A549 (cell line): ENCODE measurements at regions not wholly inside any gene's neighbourhood (a gene's known extent, or its start where the extent isn't known, plus 50 kb on each side); places are given as distances from the start of the nearest gene placed in this dataset.

ENCODE experiments used
- ATAC-seq, 2 experiments: fragments of 200-7000 bp in 1 of 2; fragments of >200 bp in 1 of 2; cut with Nextera tagmentation in 1 of 2; cut with Tn5 transposase in 1 of 2; 3 replicates each; pipeline versions ENCODE4 v1.8.0 to v1.9.1; 2018 to 2020; ENCODE audit warnings: mild to moderate bottlenecking in 1 of 2, moderate library complexity in 1 of 2
- CTCF ChIA-PET: fragments of 300-600 bp; sonication (Branson Sonifier 250); formaldehyde crosslinking; extraction: SDS; loops from one replicate; lab custom pipeline; 2021; ENCODE audit warnings: antibody characterized with exemption, inconsistent platforms; lab: Yijun Ruan, JAX
- POLR2A ChIA-PET: fragments of 350-600 bp; formaldehyde crosslinking; extraction: SDS; loops from one replicate; lab custom pipeline; 2021; ENCODE audit warnings: antibody characterized with exemption, inconsistent platforms; lab: Yijun Ruan, JAX
- DNase-seq, 2 experiments: peaks; one replicate each; pipeline versions ENCODE4 v3.0.0 to v3.0.0-alpha.2; 2011 to 2016; ENCODE audit warnings: low read depth in 1 of 2, low spot score in 1 of 2
- FAIRE-seq: peaks from 2 replicates; lab custom pipeline; 2011; peaks lifted over from hg19 to GRCh38; lab: Jason Lieb, UNC
- H3K27ac ChIP-seq, 2 experiments: fragments of >200 bp; sonication (Bioruptor Twin); formaldehyde crosslinking; 3 replicates each; pipeline ENCODE4 v1.5.1; 2016 to 2017
- H3K4me1 ChIP-seq: fragments of >200 bp; sonication (Bioruptor Twin); formaldehyde crosslinking; 3 replicates; pipeline ENCODE4 v1.6.1; 2016
- H3K4me2 ChIP-seq: fragments of >200 bp; sonication (Bioruptor Twin); formaldehyde crosslinking; 3 replicates; pipeline ENCODE4 v1.6.1; 2016
- H3K4me3 ChIP-seq: fragments of >200 bp; sonication (Bioruptor Twin); formaldehyde crosslinking; 3 replicates; pipeline ENCODE4 v1.5.1; 2016
- H3K9me3 ChIP-seq: fragments of >200 bp; sonication (Bioruptor Twin); formaldehyde crosslinking; 3 replicates; pipeline ENCODE4 v1.6.1; 2016
- CEBPB ChIP-seq, 2 experiments: fragments of >200 bp in 1 of 2; sonication (Bioruptor Twin) in 1 of 2; formaldehyde crosslinking in 1 of 2; IDR thresholded peaks; 2 replicates each; pipeline ENCODE4 v1.6.1; 2012 to 2016
- EHMT2 ChIP-seq: fragments of 200-600 bp; sonication (generic); IDR thresholded peaks from 2 replicates; pipeline ENCODE4 v1.6.1; 2016; ENCODE audit warnings: antibody characterized with exemption, low read depth, mild to moderate bottlenecking, moderate library complexity
- EP300 ChIP-seq, 2 experiments: fragments of >200 bp; sonication (Bioruptor Twin); formaldehyde crosslinking; IDR thresholded peaks; 2 replicates in 1 of 2; 3 replicates in 1 of 2; pipeline ENCODE4 v1.6.1; 2016 to 2017
- FOSL2 ChIP-seq, 2 experiments: fragments of 450-650 bp in 1 of 2; fragments of >200 bp in 1 of 2; sonication (Bioruptor Twin) in 1 of 2; formaldehyde crosslinking; IDR thresholded peaks; 2 replicates each; pipeline versions ENCODE4 v1.5.0 to v1.6.1; 2016 to 2020; ENCODE audit warnings: mild to moderate bottlenecking in 1 of 2, moderate library complexity in 1 of 2
- GATA3 ChIP-seq: IDR thresholded peaks from 2 replicates; pipeline ENCODE4 v1.6.1; 2012; ENCODE audit warnings: borderline replicate concordance
- HDAC2 ChIP-seq: fragments of 200-600 bp; sonication (generic); IDR thresholded peaks from 2 replicates; pipeline ENCODE4 v1.6.1; 2016
- HMGXB4 ChIP-seq: fragments of 250-450 bp; sonication (Bioruptor Pico); IDR thresholded peaks from 2 replicates; pipeline ENCODE4 v1.5.0; 2021; ENCODE audit warnings: mild to moderate bottlenecking, moderate library complexity, borderline replicate concordance
- JUN ChIP-seq, 2 experiments: fragments of >200 bp; sonication (Bioruptor Twin); formaldehyde crosslinking; IDR thresholded peaks; 2 replicates in 1 of 2; 3 replicates in 1 of 2; pipeline ENCODE4 v1.6.1; 2016 to 2017
- JUNB ChIP-seq: fragments of >200 bp; sonication (Bioruptor Twin); formaldehyde crosslinking; IDR thresholded peaks from 2 replicates; pipeline ENCODE4 v1.6.1; 2016
- MAFK ChIP-seq: fragments of 450-650 bp; IDR thresholded peaks from 2 replicates; pipeline ENCODE4 v1.6.1; 2014; ENCODE audit not compliant: partially characterized antibody
- MAZ ChIP-seq: fragments of 150-350 bp; IDR thresholded peaks from 2 replicates; pipeline ENCODE4 v1.6.1; 2014; ENCODE audit warnings: antibody characterized with exemption, low read depth, low read length, borderline replicate concordance
- POLR2AphosphoS2 ChIP-seq: conservative IDR thresholded peaks from 2 replicates; pipeline ENCODE4 v1.6.1; 2012; ENCODE audit warnings: low read length, improper control_type of control experiment, inconsistent platforms
- RCOR1 ChIP-seq: fragments of 150-350 bp; IDR thresholded peaks from 2 replicates; pipeline ENCODE4 v1.6.1; 2014; ENCODE audit warnings: antibody characterized with exemption, low read length, low read depth
- REST ChIP-seq: fragments of 200-600 bp; sonication (generic); IDR thresholded peaks from 2 replicates; pipeline ENCODE4 v1.6.1; 2016; ENCODE audit warnings: antibody characterized with exemption, mild to moderate bottlenecking, moderate library complexity
- RFX5 ChIP-seq: fragments of 450-650 bp; IDR thresholded peaks from 2 replicates; pipeline ENCODE4 v1.7.1; 2014; ENCODE audit warnings: antibody characterized with exemption, mild to moderate bottlenecking, moderate library complexity
- SMC3 ChIP-seq: fragments of >200 bp; sonication (Bioruptor Twin); formaldehyde crosslinking; IDR thresholded peaks from 3 replicates; pipeline ENCODE4 v1.6.1; 2018; ENCODE audit warnings: inconsistent platforms
- TFCP2L1 ChIP-seq: fragments of 250-450 bp; sonication (Bioruptor Pico); IDR thresholded peaks from 2 replicates; pipeline ENCODE4 v1.5.0; 2021; ENCODE audit warnings: mild to moderate bottlenecking
- USF2 ChIP-seq: fragments of 450-650 bp; IDR thresholded peaks from 2 replicates; pipeline ENCODE4 v1.6.1; 2014; ENCODE audit warnings: antibody characterized with exemption
- WGBS: methylation state at CpG from one replicate; pipeline ENCODE4 v1.1.6; 2017; ENCODE audit errors: missing lambda C conversion rate; 5-methylcytosine and 5-hydroxymethylcytosine counted together

- 6% methylated on average over 3 of the region's 3 CpGs for WGBS
- POLR2A ChIA-PET: interaction anchor here (0.6 kb wide), 1 partner anchor 23 kb away, joined by 4 read pairs; no protein-coding TSS in a partner anchor
- ATAC-seq (peak; percentile 98 to 99), FAIRE-seq (no peak), DNase-seq (peak; percentile 25 to 60)
- peak overlapping the region; percentile 68 to 83 for H3K27ac ChIP-seq
- CTCF ChIA-PET: no interaction called here
- TF ChIP-seq HMGXB4 (CRISPR knock-in tag) (no peak), SMC3 (no peak), RCOR1 (no peak), FOSL2 (IDR thresholded peaks at IDR 0.05) (peak; percentile 54), FOSL2 (CRISPR knock-in tag; IDR thresholded peaks at IDR 0.05) (peak; percentile 69), GATA3 (peak; percentile 88), MAZ (no peak)
- H3K4me2 ChIP-seq: peak overlapping the region; percentile 57
- no peak overlapping the region for H3K4me3 ChIP-seq
- H3K9me3 ChIP-seq: 0 out of 3 replicates have a peak, but pooled peaks cover 2% of the 10 kb centered on the region
- H3K4me1 ChIP-seq: peaks cover 22% of the 10 kb centered on the region
Measured at GRCh38 chr3:87855616-87856015, 203.2 kb downstream of the CGGBP1 start.

GRCh38 chr3:87855211-87855610, 203.6 kb downstream of the CGGBP1 start:
- Histone ChIP-seq H3K4me3 (no peak overlapping the region), H3K9me3 (0 out of 3 replicates have a peak, but pooled peaks cover 2% of the 10 kb centered on the region), H3K27ac (peak overlapping the region; percentile 68 to 83), H3K4me1 (peaks cover 22% of the 10 kb centered on the region), H3K4me2 (peak overlapping the region; percentile 57)
- WGBS: 32% methylated on average over 1 of the region's 1 CpG
- POLR2A ChIA-PET: interaction anchor here (0.6 kb wide), 1 partner anchor 23 kb away, joined by 4 read pairs; no protein-coding TSS in a partner anchor
- CTCF ChIA-PET: no interaction called here
- ATAC-seq (peak; percentile 51 to 69; a peak in 4 of 6 replicates), FAIRE-seq (peak; percentile 13), DNase-seq (no peak)
- TF ChIP-seq GATA3 (no peak), RFX5 (no peak), MAFK (no peak), JUN (IDR thresholded peaks at IDR 0.05) (no peak), POLR2AphosphoS2 (no peak), USF2 (no peak), EHMT2 (no peak), RCOR1 (no peak), TFCP2L1 (CRISPR knock-in tag) (no peak), EP300 (IDR thresholded peaks at IDR 0.05) (no peak), CEBPB (IDR thresholded peaks at IDR 0.05) (no peak), JUNB (no peak), HDAC2 (no peak), REST (no peak)
